Neural cell (in vitro differentiated cells): ENCODE measurements at regions not wholly inside any gene's neighbourhood (a gene's known extent, or its start where the extent isn't known, plus 50 kb on each side); places are given as distances from the start of the nearest gene placed in this dataset.

ENCODE experiments used
- EP300 ChIP-seq: fragments of 450-650 bp; conservative IDR thresholded peaks from 2 replicates; pipeline ENCODE4 v1.6.1; 2014; ENCODE audit warnings: antibody characterized with exemption, mild to moderate bottlenecking, moderate library complexity; ENCODE audit not compliant: poor library complexity, severe bottlenecking
- EZH2 ChIP-seq: fragments of 200-600, 300-800 bp; shearing (Covaris generic), sonication (generic); IDR thresholded peaks from 2 replicates; pipeline ENCODE4 v1.6.1; 2014; ENCODE audit warnings: antibody characterized with exemption, low read length, borderline replicate concordance, mild to moderate bottlenecking; ENCODE audit not compliant: insufficient read depth, poor library complexity, severe bottlenecking
- MXI1 ChIP-seq: fragments of 450-650 bp; conservative IDR thresholded peaks from 2 replicates; pipeline ENCODE4 v1.6.1; 2014; ENCODE audit warnings: antibody characterized with exemption, mild to moderate bottlenecking; ENCODE audit not compliant: poor library complexity, severe bottlenecking
- POLR2AphosphoS5 ChIP-seq: IDR thresholded peaks from 2 replicates; pipeline ENCODE4 v1.6.1; 2012
- SMC3 ChIP-seq: fragments of 450-650 bp; conservative IDR thresholded peaks from 2 replicates; pipeline ENCODE4 v1.6.1; 2014; ENCODE audit warnings: antibody characterized with exemption, mild to moderate bottlenecking, moderate library complexity; ENCODE audit not compliant: poor library complexity
- TAF1 ChIP-seq: IDR thresholded peaks from 2 replicates; pipeline ENCODE4 v1.6.1; 2012; ENCODE audit warnings: low read depth
- TF ChIP-seq, protein P1 (sequence below): fragments of 450-650 bp; IDR thresholded peaks from 2 replicates; pipeline ENCODE4 v1.5.1; 2014; ENCODE audit warnings: antibody characterized with exemption, mild to moderate bottlenecking, moderate library complexity; ENCODE audit not compliant: poor library complexity, severe bottlenecking

DNA sequence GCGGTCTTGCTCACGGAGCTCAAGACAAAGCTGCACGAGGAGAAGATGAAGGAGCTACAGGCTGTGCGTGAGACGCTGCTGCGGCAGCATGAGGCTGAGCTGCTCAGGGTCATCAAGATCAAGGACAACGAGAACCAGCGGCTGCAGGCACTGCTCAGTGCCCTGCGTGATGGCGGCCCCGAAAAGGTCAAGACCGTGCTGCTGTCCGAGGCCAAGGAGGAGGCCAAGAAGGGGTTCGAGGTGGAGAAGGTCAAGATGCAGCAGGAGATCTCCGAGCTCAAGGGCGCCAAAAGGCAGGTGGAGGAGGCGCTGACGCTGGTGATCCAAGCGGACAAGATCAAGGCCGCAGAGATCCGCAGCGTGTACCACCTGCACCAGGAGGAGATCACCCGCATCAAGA, 51.4 kb downstream of the JAKMIP3 start:
- TF ChIP-seq, protein P1, sequence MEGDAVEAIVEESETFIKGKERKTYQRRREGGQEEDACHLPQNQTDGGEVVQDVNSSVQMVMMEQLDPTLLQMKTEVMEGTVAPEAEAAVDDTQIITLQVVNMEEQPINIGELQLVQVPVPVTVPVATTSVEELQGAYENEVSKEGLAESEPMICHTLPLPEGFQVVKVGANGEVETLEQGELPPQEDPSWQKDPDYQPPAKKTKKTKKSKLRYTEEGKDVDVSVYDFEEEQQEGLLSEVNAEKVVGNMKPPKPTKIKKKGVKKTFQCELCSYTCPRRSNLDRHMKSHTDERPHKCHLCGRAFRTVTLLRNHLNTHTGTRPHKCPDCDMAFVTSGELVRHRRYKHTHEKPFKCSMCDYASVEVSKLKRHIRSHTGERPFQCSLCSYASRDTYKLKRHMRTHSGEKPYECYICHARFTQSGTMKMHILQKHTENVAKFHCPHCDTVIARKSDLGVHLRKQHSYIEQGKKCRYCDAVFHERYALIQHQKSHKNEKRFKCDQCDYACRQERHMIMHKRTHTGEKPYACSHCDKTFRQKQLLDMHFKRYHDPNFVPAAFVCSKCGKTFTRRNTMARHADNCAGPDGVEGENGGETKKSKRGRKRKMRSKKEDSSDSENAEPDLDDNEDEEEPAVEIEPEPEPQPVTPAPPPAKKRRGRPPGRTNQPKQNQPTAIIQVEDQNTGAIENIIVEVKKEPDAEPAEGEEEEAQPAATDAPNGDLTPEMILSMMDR, result no peak
- no peak for TF ChIP-seq TAF1
- no peak for TF ChIP-seq POLR2AphosphoS5
- no peak for TF ChIP-seq EZH2
- no peak for TF ChIP-seq SMC3
- TF ChIP-seq EP300, result no peak
- TF ChIP-seq MXI1, result no peak
